ENCODE measurements at regions not wholly inside any gene's neighbourhood (a gene's known extent, or its start where the extent isn't known, plus 50 kb on each side); places are given as distances from the start of the nearest gene placed in this dataset.

DNA sequence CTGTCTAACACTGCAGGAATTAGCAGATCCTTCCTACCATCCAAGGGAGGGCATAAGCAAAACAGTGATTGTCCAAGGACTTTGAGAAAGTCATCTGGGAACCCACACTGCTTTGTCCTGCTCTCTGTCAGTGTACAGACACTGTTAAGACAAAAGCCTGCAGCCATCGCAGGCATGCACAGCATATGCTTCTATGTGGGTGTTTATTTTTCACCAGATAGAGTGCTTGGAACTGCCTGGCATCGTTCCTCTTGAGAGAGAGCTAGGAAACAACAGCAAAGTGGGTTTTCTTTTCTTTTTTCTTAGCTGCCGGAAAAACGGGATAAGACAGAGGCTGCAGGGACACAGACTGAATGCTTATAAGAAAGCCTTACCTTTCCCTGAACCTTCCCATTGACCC is 212.3 kb downstream of the ICE1 start (continued):
- TF ChIP-seq TEAD4 (IDR thresholded peaks at IDR 0.05; ENCODE audit: low read depth, low read length) (no peak), JUND (IDR thresholded peaks at IDR 0.05; ENCODE audit: low read length) (no peak), CREB1 (IDR thresholded peaks at IDR 0.05) (no peak), YY1 (IDR thresholded peaks at IDR 0.05; ENCODE audit: low read depth, low read length) (no peak), NANOG (IDR thresholded peaks at IDR 0.05; ENCODE audit: insufficient read depth, low read depth, low read length, poor library complexity, severe bottlenecking) (no peak), ZNF274 (IDR thresholded peaks at IDR 0.05; ENCODE audit: borderline replicate concordance, extremely low read depth, low read length) (no peak)

Measured in H1 (cell line).